ENCODE measurements at regions not wholly inside any gene's neighbourhood (a gene's known extent, or its start where the extent isn't known, plus 50 kb on each side); places are given as distances from the start of the nearest gene placed in this dataset.

DNA sequence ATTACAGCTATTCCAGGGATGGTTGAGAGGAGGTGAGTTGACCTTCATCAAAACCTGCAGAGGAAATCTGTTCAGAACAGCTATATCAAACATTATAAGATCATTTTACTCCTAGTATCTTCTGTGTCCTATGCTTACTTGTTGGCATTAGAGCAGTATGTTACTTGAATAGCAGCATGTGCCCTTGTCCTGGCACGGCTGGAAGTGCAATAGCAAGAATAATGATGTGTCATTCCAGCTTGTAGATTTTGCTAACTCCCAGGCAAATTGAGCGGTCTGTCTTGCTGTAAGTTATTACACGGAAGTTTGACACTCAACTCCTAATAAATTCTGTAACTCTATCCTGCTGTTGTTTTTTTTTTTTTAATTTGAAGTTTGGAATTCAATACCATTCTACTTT, 385.5 kb downstream of the TENT5A start:
- TF ChIP-seq POLR2AphosphoS5 (IDR thresholded peaks at IDR 0.05) (no peak), POLR2A (IDR thresholded peaks at IDR 0.05) (no peak)

Measured in stomach (tissue), 4 donors.